Gastroesophageal sphincter (tissue), 3 donors: ENCODE measurements at regions not wholly inside any gene's neighbourhood (a gene's known extent, or its start where the extent isn't known, plus 50 kb on each side); places are given as distances from the start of the nearest gene placed in this dataset.

Experiments used
- POLR2A ChIP-seq, 2 donors: fragments of 450-650 bp; IDR thresholded peaks; one replicate each; pipeline ENCODE4 v1.6.1; 2017; ENCODE audit warnings: antibody characterized with exemption in 2 of 2, mild to moderate bottlenecking in 2 of 2, moderate library complexity in 1 of 2
- POLR2AphosphoS5 ChIP-seq: sonication (generic); formaldehyde crosslinking; IDR thresholded peaks from one replicate; pipeline ENCODE4 v1.6.1; 2017; ENCODE audit warnings: antibody characterized with exemption
- TF ChIP-seq, protein P1 (sequence below), 4 experiments: fragments of 200-600 bp in 2 of 4; fragments of 450-650 bp in 2 of 4; sonication (generic) in 1 of 4; IDR thresholded peaks; one replicate each; pipeline ENCODE4 v1.5.1; 2017 to 2019; ENCODE audit warnings: antibody characterized with exemption in 4 of 4, mild to moderate bottlenecking in 2 of 4, moderate library complexity in 2 of 4

DNA sequence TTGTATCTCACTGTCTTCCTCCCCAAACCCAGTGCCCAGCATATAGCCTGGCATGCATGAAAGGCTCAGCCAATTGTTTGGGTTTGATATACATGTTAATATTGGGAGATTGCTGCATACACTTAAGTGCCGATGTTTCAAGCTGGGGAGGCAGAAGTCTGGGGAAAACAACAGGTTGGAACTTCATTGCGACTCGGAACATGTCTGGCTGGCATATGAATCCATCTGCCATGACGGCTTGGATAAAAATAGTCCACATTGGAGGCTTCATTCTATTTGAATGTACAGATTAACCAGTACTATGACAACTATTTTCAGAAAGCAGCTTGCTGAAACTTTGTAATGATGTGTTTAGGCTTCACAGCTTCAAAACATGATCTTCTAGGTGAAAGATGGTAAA lies 261.0 kb downstream of the CDH26 start:
- TF ChIP-seq, protein P1, sequence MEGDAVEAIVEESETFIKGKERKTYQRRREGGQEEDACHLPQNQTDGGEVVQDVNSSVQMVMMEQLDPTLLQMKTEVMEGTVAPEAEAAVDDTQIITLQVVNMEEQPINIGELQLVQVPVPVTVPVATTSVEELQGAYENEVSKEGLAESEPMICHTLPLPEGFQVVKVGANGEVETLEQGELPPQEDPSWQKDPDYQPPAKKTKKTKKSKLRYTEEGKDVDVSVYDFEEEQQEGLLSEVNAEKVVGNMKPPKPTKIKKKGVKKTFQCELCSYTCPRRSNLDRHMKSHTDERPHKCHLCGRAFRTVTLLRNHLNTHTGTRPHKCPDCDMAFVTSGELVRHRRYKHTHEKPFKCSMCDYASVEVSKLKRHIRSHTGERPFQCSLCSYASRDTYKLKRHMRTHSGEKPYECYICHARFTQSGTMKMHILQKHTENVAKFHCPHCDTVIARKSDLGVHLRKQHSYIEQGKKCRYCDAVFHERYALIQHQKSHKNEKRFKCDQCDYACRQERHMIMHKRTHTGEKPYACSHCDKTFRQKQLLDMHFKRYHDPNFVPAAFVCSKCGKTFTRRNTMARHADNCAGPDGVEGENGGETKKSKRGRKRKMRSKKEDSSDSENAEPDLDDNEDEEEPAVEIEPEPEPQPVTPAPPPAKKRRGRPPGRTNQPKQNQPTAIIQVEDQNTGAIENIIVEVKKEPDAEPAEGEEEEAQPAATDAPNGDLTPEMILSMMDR (IDR thresholded peaks at IDR 0.05): no peak
- TF ChIP-seq POLR2AphosphoS5 (no peak), POLR2A (IDR thresholded peaks at IDR 0.05) (no peak)
